Limb (tissue), 2 donors: ENCODE measurements at regions not wholly inside any gene's neighbourhood (a gene's known extent, or its start where the extent isn't known, plus 50 kb on each side); places are given as distances from the start of the nearest gene placed in this dataset.
A peak's percentile ranks its signal among the peaks of the same experiment; 100 is the strongest.
"Not testable (repeated sequence)": the region's sequence is repeated elsewhere in the genome, so short reads cannot be mapped to it uniquely, and the experiment has no call there.

ENCODE experiments used
- DNase-seq, 2 donors: peaks; one replicate each; pipeline ENCODE4 v3.0.0-alpha.2; 2016; ENCODE audit errors: extremely low spot score in 2 of 2

GRCh38 chr22:40094485-40094884, 83.2 kb upstream of the TNRC6B start:
- no peak for DNase-seq

DNA sequence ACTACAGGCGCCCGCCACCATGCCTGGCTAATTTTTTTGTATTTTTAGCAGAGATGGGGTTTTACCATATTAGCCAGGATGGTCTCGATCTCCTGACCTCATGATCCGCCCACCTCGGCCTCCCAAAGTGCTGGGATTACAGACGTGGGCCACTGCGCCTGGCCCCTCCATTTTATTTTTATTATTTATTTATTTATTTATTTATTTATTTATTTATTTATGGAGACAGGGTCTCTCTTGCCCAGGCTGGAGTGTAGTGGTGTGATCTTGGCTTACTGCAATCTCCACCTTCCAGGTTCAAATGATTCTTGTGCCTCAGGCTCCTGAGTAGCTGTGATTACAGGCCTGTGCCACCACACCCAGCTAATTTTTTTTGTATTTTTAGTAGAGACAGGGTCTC, 77.8 kb upstream of the TNRC6B start:
- not testable (repeated sequence) for DNase-seq

- no peak for DNase-seq
Observed at GRCh38 chr22:40105755-40106154, 72.0 kb upstream of the TNRC6B start.

DNA sequence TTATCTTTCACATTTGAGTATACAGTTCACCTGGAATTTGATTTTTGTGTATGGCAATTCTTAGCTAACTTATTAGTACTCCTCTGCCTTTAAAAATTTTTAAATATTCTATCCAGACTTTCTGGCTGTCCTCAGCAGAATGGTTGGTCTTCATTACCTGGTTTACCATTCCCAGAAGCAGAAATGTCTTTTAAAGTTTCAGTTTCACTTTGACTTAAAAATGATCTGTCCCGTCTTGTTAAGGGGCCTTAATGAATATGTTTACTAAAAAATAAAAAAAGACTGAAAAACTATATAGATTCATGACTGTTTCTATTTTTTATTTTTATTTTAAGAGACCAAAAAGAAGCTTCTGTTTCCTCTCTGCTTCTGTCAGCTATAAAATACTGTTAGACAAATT, 70.5 kb upstream of the TNRC6B start:
- DNase-seq: no peak

DNA sequence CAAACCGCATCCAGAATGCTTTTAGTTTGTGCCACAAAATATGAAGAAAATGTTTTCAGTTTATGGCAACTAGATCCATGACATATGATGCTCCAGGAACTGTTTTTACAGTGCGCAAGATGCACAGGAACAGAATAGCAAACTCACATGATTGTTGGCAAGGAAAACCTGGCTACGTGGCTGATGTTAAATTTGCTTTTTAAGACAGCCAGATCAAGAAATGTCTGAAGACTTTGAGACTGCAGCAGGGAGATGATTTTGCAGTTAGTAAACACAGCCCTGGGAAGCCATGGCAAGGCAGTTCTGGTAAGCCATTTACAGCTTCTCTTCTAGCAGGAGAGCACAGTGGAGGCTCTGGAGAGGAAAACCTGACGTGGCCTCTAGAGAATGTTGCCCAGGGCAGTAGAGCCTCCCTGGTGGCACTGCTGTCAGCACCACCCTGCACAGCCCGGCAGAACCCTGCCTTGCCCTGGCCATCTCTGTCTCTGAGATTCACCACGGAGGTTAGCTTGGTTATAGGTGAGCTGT, 69.8 kb upstream of the TNRC6B start:
- DNase-seq: peak in 1 of 2 donors; percentile 27

GRCh38 chr22:40108396-40108795, 69.3 kb upstream of the TNRC6B start:
- no peak for DNase-seq

DNA sequence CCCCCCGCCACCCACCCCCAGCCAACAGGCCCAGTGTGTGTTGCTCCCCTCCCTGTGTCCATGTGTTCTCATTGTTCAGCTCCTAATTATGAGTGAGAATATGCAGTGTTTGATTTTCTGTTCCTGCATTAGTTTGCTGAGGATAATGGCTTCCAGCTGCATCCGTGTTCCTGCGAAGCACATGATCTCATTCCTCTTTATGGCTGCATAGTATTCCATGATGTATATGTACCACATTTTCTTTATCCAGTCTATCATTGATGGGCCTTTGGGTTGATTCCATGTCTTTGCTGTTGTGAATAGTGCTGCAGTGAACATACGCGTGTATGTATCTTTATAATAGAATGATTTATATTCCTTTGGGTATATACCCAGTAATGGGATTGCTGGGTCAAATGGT, 68.8 kb upstream of the TNRC6B start:
- DNase-seq: not testable (repeated sequence)

GRCh38 chr22:40111451-40111850, 66.3 kb upstream of the TNRC6B start:
- DNase-seq: no peak

GRCh38 chr22:40112595-40112994, 65.1 kb upstream of the TNRC6B start:
- no peak for DNase-seq

GRCh38 chr22:40113696-40114095, 64.0 kb upstream of the TNRC6B start:
- DNase-seq: no peak

- DNase-seq: no peak
Observed at GRCh38 chr22:40114411-40114810, 63.3 kb upstream of the TNRC6B start.

- no peak for DNase-seq
Observed at GRCh38 chr22:40116496-40117200, 61.1 kb upstream of the TNRC6B start.

- DNase-seq: no peak
Observed at GRCh38 chr22:40118979-40119378, 58.7 kb upstream of the TNRC6B start.

DNA sequence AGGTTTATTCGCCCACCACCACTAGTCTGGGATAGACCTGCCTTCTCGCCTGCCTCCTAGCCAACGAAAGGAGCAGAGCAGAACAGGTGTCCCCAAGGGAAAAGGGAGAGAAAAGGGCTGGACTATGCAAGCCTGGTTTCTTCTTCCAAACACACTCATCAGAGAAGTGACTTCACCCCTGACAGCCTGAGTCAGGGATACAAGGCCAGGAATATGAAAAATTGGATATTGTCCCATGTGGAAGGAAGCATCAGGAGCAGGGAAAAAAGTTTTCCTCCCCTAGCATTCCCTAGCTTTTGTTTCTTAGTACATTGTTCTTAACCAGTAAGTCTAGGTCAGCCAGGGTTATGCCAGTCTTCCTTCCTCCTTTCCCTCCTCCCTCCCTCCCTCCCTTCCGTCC, 56.9 kb upstream of the TNRC6B start:
- DNase-seq: no peak

DNA sequence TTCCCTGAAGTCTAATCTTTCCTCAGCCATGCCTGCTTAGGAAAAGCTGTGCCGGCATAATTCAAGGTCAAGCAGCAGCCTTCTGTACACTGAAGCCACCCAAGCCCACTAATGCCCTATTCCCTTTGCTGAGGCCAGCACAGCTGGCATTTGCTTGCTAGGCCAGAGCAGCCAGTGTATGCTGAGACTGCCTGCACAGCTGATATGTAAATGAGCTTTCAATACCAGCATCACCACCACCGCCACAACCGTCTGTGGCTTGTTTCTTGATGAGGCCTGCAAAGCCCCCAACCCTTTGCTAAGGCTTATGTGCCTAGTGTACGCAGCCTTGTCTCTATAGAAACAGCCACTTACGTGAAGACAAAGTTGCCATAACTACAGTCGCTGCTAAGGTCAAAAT, 56.3 kb upstream of the TNRC6B start:
- peak in 1 of 2 donors; percentile 40 for DNase-seq

GRCh38 chr22:40122792-40123191, 54.9 kb upstream of the TNRC6B start:
- DNase-seq: no peak

- no peak for DNase-seq
Observed at GRCh38 chr22:40123387-40123786, 54.3 kb upstream of the TNRC6B start.
